HG02943 (cell line): ENCODE measurements at regions not wholly inside any gene's neighbourhood (a gene's known extent, or its start where the extent isn't known, plus 50 kb on each side); places are given as distances from the start of the nearest gene placed in this dataset.

Source experiments
- ATAC-seq: cut with Tn5 transposase; IDR thresholded peaks from one replicate; pipeline ENCODE4 v1.9.1; 2021; ENCODE audit warnings: mild to moderate bottlenecking, low read depth, moderate library complexity; ENCODE audit not compliant: unreplicated experiment

DNA sequence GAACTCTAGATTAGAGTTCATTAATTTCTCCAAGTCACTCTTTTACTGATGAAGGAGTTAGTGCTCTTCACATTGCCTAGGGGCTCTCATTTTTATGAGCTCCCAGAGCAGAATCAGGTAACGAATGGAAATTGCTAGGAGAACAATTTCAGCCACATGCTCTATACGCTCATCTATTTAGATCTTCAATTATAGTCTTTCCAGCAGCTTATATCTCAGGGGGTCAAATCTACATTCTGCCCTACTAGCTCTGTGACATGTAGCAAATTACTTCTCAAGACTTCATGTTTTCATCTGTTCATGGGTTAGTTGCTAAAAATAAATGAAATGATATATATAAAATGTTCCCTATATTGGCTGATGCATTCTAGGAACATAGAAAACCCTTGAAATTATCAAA, 183.6 kb downstream of the PLPP3 start:
- ATAC-seq = no peak

GRCh38 chr1:56394298-56394697, 185.1 kb downstream of the PLPP3 start:
- ATAC-seq = no peak

- ATAC-seq = no peak
These were observed 188.2 kb downstream of the PLPP3 start for GRCh38 chr1:56390934-56391731.

GRCh38 chr1:56390232-56390867, 189.0 kb downstream of the PLPP3 start:
- ATAC-seq = no peak

DNA sequence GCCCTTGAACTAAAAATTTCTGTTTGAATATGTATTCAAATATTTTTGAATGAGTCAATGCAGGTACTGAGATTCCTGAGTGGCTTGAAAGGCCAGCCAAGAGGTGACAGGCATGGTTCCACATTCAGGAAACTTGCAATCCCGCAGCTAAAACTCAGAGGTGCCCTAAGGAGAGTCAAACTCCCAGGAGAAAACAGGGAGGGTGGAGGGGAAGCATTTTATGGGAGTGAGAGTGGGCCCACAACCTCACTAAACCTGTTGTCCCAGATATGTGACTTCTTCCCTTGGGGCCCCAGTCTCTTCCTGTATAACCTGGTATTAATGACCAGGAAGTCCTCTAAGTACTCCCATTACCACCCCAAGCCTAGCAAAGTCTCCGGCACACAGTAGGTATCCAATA, 189.6 kb downstream of the PLPP3 start:
- no peak for ATAC-seq

DNA sequence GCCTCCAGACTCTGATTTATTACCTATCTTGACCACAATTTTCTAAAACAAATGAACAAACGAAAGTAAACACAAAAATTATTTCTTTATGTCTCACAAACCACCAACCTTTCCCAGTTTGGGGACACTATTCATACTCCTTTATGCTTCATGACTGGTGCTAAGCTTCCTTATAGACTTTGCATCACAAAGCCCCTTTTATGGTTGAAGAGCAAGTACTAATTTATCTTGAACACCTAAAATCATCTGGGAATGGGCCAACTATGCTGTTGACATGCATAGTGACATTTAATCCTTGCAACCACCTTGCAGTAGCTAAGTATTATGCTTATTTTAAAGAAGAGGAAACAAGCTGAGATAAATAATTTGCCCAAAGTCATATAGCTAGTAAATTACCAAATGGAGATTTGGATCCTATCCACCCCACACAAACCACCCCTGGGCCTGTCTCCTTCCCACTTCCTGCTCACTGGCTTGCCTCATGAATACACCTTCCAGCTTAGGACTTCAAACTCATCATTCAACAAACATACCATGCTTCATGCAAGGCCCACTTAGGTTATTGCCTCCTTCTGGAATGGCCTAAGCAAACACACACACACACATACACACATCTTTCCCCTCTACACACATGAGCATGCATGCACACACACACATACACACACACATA, 192.2 kb downstream of the PLPP3 start:
- no peak for ATAC-seq

GRCh38 chr1:56385314-56385713, 194.0 kb downstream of the PLPP3 start:
- ATAC-seq = no peak

DNA sequence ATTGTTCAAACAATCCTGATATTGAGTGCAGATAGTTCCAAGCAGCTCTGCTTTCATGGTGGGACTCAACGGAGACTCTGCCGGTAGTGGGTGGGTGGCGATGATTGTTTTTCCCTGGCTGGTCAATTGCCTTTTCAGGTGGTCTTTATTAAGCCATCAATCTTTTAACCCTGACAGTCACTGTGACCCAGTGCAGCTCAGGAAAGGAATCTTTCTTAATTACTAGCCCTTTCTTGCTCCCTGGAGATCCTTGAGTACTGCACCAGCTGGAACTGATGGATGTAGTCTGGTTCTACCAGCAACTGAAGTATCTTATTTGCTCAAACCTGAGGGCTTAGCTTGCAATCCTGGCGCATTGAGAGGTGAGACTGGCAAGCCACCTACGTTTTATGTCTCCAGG, 196.4 kb downstream of the PLPP3 start:
- no peak for ATAC-seq

DNA sequence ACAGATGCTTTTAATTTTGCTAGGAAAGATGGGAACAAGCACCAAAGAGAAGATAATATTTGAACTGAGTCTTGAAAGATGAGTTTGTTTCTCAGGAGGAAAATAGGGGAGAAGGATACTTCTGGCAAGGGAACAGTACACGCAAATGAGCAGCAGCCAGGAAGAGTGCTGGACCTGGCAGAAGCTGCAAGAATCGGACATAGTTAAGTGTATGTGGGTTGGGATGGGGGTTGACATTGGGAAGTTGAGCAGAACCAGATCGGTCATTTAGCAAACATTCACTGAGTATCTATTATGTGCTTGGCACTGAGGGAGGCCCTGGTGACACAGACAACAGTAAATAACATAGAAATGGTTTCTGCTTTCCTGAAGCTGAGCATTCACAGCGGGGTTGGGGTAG, 198.8 kb downstream of the PLPP3 start:
- ATAC-seq = no peak

DNA sequence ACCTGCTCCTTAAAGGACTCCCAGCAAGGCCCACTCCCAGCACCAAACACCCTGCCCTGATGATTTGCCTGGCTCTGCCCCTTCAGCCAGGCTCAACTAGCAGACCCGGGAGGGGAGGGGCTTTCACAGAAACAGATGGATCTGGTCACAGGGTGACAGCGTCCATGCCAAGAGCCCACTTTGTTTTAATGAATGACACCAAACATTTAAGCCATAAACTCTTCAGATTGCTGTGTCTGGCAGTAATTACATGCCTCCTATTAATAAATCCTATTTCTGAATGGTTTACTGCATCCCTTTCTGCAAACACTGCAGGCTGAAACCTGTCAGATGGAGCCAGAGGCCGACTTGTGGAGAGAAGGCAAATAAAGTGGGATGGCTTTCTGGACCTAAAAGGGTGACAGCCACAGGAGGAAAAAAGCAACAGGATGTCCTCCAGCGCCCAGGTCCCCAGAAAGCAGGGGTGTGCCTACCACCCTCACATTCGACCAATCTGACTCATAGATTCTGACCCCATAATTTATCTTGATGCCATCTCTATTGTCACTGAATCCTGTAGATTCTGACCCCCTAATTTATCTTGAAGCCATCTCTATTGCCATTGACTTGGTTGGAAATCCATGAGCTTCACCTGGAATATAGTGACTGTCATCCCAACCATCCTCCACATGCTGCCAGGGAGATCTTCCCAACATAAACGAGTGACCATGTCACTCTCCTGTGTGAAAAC, 200.9 kb downstream of the PLPP3 start:
- ATAC-seq = no peak

DNA sequence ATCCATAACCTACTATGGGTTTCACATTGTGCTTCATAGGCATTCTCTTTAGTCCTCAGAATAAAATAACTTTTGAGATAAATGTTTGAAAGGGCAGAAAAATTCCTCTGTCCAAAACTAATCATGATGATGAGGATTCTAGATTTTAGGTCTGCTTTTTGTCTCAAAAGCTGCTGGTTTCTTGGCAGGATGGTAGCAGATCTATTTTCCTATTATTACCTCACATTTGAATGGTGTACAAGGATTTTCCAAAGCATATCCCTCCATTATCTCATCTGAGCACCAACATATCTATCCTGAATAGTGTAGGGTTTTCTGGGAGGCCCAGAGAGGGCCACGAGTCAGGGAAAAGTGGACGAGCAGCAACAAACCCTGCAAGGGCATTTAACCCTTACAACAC, 201.9 kb downstream of the PLPP3 start:
- ATAC-seq = no peak

DNA sequence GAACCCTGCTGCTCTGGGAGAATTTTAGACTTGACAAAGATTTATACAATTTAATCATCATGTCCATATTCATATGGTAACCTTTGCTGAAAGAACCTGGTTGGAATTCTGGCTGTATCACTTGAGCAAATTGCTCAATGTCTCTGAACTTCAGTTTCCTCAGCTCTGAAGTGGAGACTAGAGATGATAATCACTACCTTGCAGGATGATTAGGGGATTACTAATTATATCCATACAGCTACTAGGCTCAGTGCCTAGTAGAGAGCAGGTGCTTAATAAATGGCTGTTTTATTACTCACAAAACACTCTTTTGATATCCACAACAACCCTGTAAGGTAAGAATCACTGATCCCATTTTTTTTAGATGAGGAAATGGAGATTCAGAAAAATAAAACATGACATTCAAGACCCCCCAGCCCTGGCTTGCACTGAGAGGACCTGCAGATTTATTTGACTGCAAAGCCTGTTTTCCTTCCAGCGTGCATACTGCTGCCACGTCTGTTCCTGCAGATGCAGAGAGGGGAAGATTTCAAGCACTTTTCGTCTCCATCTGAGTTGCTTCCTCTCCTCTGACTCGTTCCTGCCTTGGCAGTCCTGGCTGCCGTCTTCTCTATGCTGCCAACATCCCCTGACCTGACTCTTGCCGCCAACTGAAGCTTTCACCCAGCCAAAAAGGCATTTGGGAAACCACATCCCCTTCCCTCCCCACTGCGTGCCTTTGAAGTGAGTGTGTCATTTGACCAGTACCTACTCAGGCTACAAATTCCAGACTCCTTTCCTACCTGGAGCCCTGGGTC, 203.0 kb downstream of the PLPP3 start:
- no peak for ATAC-seq

GRCh38 chr1:56375326-56375804, 204.0 kb downstream of the PLPP3 start:
- ATAC-seq = no peak

- no peak for ATAC-seq
These were observed 205.1 kb downstream of the PLPP3 start for GRCh38 chr1:56374026-56374974.

- no peak for ATAC-seq
These were observed 208.8 kb downstream of the PLPP3 start for GRCh38 chr1:56370513-56370912.

DNA sequence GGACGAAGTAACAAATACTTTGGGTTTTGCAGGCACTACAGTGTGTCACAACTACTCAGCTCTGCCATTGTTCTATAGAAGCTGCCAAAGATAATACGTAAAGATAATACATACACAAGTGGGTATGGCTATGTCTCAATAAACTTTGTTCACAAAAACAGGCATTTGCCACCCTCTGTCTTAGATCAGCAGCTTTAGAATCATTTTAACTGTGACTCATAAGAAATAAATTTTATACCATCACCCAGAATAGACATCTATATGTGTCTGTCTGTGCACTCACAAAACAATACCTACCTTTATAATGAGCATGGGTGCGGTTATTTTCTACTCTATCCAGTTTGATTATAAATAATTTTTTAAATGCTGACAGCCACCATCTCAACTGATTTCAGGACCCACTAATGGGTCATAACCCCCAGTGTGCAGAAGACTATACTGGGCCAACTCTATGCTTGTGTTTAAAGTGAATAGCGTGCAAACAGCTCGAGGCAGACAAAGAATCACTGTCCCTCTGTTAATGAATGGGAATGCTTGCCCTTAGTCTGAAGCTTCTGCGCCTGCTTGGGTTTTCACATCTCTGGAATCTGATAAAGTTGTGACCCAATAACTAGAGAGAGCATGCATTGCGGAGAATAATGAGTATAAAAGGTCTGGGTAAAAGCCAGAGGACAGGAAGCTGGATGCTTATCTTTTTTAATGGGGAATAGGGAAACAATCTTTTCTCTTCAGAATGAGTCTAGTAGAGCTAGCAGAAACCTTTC, 216.2 kb downstream of the PLPP3 start:
- no peak for ATAC-seq

DNA sequence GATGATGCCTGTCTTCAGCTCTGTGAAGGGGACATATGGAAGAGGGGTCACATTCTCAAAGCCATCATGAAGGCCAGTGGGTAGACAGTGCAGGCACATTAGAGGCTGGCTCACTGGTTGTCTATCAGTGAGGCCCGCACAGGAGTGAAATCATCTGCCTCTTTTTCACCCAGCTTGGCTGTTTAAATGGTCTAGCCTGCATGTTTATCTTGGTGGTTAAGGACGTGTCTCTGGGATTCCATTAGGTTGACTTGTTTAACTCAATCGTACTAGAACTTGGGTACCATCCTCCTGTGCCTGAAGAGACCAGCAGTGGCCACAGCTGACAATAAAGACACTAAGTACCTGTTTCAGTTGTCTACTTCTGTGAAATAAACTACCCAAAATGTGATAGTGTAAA, 219.3 kb downstream of the PLPP3 start:
- no peak for ATAC-seq

- ATAC-seq = no peak
These were observed 220.3 kb downstream of the PLPP3 start for GRCh38 chr1:56359056-56359455.
